ENCODE measurements at regions not wholly inside any gene's neighbourhood (a gene's known extent, or its start where the extent isn't known, plus 50 kb on each side); places are given as distances from the start of the nearest gene placed in this dataset.

DNA sequence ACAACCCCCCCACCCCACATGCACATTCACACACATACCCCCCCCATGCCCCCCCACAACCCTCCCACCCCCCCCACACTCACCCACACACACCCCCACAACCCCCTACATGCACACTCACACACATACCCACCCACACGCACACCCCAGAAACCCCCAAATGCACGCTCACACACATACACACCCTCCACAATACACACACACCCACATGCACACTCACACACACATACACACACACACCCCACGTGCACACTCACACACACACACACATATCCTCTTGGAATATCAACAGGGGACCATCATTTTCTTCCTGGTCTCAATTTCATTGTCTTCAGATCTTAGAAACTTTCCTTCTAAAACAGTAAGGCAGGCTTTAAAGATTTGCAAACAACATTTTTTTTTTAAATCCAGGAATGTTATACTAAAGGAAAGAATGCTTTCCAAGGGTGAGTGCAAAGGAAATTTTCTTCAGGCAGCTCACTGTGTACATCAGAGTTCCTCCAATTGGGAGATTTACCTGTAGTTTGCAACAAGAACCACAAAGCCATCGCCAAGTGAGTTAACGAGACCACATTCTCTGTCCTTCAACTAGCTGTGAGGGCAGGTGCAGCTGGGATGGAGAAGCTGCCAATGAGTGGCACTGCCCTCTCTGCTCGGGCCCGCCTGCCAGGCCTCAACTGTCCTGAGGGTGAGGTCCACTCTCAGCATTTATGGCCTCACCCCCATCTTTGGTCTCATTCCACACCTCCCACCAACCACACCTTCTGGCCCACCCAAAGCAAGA is 53.0 kb downstream of the MRPL57 start:
- no peak overlapping the region for H4K91ac ChIP-seq (ENCODE audit: insufficient read depth, low read depth, low read length)
- H3K4me1 ChIP-seq (ENCODE audit: control insufficient read depth, insufficient read depth, low read length), result no peaks in the 10 kb centered on the region
- no peaks in the 10 kb centered on the region for H4K20me1 ChIP-seq (ENCODE audit: insufficient read depth, low read length)
- no peak overlapping the region for H4K8ac ChIP-seq (ENCODE audit: low read depth in 2 of 2, low read length in 2 of 2)
- H3K9me3 ChIP-seq (ENCODE audit: control insufficient read depth, insufficient read depth, low read length), result no peaks in the 10 kb centered on the region
- WGBS, 2 experiments (ENCODE audit: extremely low coverage in 2 of 2, insufficient read length in 1 of 2), result 48% methylated on average over 2 of the region's 7 CpGs; no CpG with 5 or more reads in 1 of the 2 experiments
- in situ Hi-C loops (cut with MboI; ENCODE audit: low sequenced_read_pairs) (no loop called here), dilution Hi-C loops (cut with HindIII; ENCODE audit: low sequenced_read_pairs, unreplicated experiment) (no loop called here), intact Hi-C loops (cut with micrococcal nuclease) (no loop called here)
- H2AK9ac ChIP-seq (replicated peaks; ENCODE audit: low read depth, low read length, poor library complexity), result no peak overlapping the region
- peaks cover under 1% of the 10 kb centered on the region; the same call in 1 of the 2 replicates for H3K9me1 ChIP-seq (ENCODE audit: insufficient read depth, low read length)
- H3K27me3 ChIP-seq (ENCODE audit: control insufficient read depth, insufficient read depth, low read length), result peaks cover 10% of the 10 kb centered on the region; the same call in 1 of the 2 replicates
- H3K4me2 ChIP-seq (ENCODE audit: low read depth, low read length), result no peak overlapping the region
- no peak overlapping the region for H3K23ac ChIP-seq (ENCODE audit: low read depth, low read length)
- TF ChIP-seq, protein P1, sequence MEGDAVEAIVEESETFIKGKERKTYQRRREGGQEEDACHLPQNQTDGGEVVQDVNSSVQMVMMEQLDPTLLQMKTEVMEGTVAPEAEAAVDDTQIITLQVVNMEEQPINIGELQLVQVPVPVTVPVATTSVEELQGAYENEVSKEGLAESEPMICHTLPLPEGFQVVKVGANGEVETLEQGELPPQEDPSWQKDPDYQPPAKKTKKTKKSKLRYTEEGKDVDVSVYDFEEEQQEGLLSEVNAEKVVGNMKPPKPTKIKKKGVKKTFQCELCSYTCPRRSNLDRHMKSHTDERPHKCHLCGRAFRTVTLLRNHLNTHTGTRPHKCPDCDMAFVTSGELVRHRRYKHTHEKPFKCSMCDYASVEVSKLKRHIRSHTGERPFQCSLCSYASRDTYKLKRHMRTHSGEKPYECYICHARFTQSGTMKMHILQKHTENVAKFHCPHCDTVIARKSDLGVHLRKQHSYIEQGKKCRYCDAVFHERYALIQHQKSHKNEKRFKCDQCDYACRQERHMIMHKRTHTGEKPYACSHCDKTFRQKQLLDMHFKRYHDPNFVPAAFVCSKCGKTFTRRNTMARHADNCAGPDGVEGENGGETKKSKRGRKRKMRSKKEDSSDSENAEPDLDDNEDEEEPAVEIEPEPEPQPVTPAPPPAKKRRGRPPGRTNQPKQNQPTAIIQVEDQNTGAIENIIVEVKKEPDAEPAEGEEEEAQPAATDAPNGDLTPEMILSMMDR (conservative IDR thresholded peaks at IDR 0.05; ENCODE audit: low read depth, low read length), result no peak
- no peak overlapping the region for H2AK5ac ChIP-seq (ENCODE audit: low read depth, low read length)
- no peak overlapping the region for H3K56ac ChIP-seq (ENCODE audit: extremely low read depth, insufficient read depth, low read length)
- no peak overlapping the region for H3K27ac ChIP-seq (ENCODE audit: insufficient read depth, low read length)
- H3K4ac ChIP-seq (ENCODE audit: low read depth, low read length), result no peak overlapping the region
- no peak overlapping the region for H2BK120ac ChIP-seq (ENCODE audit: low read depth, low read length)
- no peak overlapping the region for H2AFZ ChIP-seq (replicated peaks; ENCODE audit: low read length, poor library complexity)
- ChIA-PET POLR2A (ENCODE audit: unreplicated experiment) (no interaction called here), CTCF (interaction anchor here (1.0 kb wide), 1 partner anchor 10 kb away, joined by 3 read pairs; no protein-coding TSS in a partner anchor)
- H2BK5ac ChIP-seq (ENCODE audit: low read depth, low read length, poor library complexity, severe bottlenecking), result peak overlapping the region; percentile 34
- no peak overlapping the region for H2BK15ac ChIP-seq (ENCODE audit: low read depth, low read length)
- BruUV-seq (replicated peaks), result no TSS peak
- no peak overlapping the region for H4K5ac ChIP-seq (ENCODE audit: low read depth, low read length)
- H3K18ac ChIP-seq (ENCODE audit: low read depth, low read length), result no peak overlapping the region
- no peak overlapping the region for H3K9ac ChIP-seq (ENCODE audit: low read depth, low read length)
- DNase-seq (no peak), ATAC-seq (ENCODE audit: low read depth) (no peak; the same call in 1 of the 2 replicates)
- no peaks in the 10 kb centered on the region for H3K36me3 ChIP-seq (ENCODE audit: control insufficient read depth, insufficient read depth, low read length)
- H3K79me1 ChIP-seq (ENCODE audit: low read depth in 1 of 2, low read length in 2 of 2), result no peaks in the 10 kb centered on the region
- H3K14ac ChIP-seq (replicated peaks; ENCODE audit: low read depth, low read length), result no peak overlapping the region
- H3K4me3 ChIP-seq (ENCODE audit: insufficient read depth, low read depth, low read length), result no peak overlapping the region
- no peak overlapping the region for H2BK20ac ChIP-seq (ENCODE audit: low read depth, low read length)

All from IMR-90 (cell line).